Iris pigment epithelial cell (primary cell): ENCODE measurements at regions not wholly inside any gene's neighbourhood (a gene's known extent, or its start where the extent isn't known, plus 50 kb on each side); places are given as distances from the start of the nearest gene placed in this dataset.

Experiments used
- DNase-seq: peaks from one replicate; pipeline ENCODE4 v3.0.0-alpha.2; 2011; ENCODE audit warnings: low read depth

- DNase-seq: no peak
Measured at GRCh38 chr2:19494241-19494640, 135.8 kb upstream of the OSR1 start.

- DNase-seq: no peak
Measured at GRCh38 chr2:19491796-19492195, 133.4 kb upstream of the OSR1 start.

- no peak for DNase-seq
Measured at GRCh38 chr2:19490846-19491435, 132.5 kb upstream of the OSR1 start.

GRCh38 chr2:19488009-19488691 is 129.7 kb upstream of the OSR1 start:
- DNase-seq: peak; percentile 72

DNA sequence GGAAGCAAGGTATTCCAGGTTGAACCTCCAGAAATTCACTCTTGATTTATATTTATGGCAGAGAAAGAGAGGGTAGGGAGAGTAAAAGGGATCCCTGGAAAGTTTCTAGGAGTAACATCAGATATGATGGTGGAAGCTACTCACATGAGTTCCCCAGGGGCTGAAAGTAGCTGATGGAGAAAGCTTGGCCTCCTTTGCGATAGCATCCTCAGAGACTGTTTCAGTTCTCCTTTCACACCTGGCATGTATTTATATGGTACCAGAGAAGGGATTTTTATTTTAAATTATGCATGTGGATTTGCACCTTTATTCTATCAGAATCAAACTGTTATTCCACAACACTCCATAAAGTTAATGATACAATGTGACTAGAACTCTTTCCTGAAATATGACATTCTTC is 126.3 kb upstream of the OSR1 start:
- DNase-seq: no peak

- DNase-seq: no peak
Measured at GRCh38 chr2:19480673-19481072, 122.2 kb upstream of the OSR1 start.

DNA sequence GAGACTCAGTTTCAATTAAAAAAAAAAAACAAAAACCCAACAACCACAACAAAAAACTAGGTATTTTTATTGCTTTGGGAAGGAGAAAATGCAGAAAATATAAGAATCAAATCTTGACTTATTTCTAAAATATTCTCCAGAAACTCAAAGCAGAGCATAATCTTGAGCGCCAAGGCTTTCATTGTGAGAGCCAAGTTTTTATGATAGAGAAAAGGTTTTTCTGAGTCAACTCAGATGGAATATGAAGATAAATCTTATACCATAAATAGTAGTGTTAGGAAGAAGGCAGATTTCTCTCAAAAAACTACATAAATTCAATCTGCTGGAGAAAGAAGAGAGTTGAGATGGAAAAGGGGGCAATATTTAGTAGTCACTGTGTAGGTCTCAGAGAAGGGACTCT is 121.2 kb upstream of the OSR1 start:
- no peak for DNase-seq

- peak; percentile 31 for DNase-seq
Measured at GRCh38 chr2:19478409-19478808, 120.0 kb upstream of the OSR1 start.

DNA sequence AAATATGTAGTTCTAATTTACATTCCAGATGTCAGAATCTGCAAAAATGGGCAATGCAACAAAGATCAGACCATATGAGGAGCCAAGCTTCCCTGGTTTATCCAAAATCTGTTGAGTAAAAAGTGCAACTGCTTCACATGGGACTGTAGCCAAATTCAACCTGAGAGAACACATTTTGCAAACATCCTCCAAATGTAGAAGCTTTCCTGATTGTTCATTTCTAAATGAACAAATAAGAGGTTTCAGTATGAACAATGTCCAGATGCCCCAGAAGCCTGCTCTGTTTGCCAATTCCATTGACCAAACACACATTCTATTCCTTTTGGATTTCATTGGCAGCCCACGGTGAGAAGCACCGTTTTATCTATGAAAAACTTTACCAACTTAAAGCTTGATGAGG is 117.9 kb upstream of the OSR1 start:
- no peak for DNase-seq

DNA sequence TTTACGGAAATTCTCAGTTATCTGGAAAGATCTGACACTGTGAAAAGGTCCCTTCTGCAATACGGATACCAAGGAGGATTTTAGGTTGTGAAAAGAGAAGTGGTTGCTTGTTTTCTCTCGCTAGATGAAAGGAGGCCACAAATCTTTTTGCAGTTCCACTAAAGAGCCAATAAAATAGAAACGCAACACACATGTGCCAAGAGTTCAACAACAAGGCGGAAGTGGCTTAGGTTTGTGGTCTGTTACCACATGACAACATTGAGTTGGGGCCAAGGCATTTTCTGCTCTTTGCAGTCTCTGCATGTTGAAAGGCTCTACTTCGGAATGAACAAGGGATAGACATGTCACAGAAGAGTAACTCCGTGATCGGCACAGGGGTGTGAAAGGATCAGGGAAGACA is 115.7 kb upstream of the OSR1 start:
- peak; percentile 73 for DNase-seq

GRCh38 chr2:19473350-19473749 is 114.9 kb upstream of the OSR1 start:
- DNase-seq: no peak

DNA sequence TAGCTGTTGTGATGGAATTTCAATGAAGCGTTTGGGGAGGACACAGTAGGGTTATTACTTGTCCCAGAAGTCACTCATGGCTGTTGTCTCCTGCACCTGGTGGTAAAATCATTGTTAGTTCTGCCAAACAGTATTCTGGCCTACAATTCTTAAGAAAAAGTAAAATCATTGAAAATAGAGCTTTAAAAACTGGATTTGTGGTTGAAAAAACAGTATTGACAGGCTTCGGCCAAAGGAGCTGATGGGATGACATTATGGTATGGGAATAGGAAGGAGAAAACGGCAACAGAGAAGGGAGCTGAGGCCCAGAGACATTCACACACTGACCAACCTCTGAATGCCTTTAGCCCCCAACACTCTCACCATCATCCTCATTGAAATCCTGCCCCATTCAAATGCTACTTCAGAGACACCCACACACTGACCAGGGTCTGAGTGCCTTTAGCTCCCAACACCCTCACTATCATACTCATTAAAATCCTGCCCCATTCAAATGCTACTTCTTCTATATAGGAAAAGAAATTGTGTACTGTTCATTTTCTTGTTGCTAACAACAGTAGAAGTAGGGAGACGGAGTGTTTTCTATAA is 114.1 kb upstream of the OSR1 start:
- no peak for DNase-seq

GRCh38 chr2:19471491-19471890 is 113.1 kb upstream of the OSR1 start:
- no peak for DNase-seq

- no peak for DNase-seq
Measured at GRCh38 chr2:19465978-19466377, 107.6 kb upstream of the OSR1 start.

DNA sequence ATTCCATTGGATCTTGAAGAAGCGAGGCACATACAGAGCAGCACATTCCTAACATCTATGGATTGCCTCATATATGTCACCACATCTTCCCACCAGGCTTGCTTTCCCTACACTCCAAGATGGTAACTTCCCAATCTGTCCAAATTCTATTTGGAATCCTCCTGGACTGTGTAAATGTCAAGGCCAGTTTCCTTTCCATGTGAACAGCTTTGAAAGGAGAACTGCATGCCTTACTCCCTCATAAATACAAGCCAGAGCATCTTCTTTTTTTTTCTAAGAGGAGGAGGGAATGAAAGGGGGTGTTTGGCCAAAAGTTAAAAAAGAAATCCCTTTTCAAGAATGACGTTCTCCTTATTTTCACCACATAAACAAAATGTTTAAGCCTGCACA is 103.8 kb upstream of the OSR1 start:
- no peak for DNase-seq

- no peak for DNase-seq
Measured at GRCh38 chr2:19461504-19462255, 103.3 kb upstream of the OSR1 start.

DNA sequence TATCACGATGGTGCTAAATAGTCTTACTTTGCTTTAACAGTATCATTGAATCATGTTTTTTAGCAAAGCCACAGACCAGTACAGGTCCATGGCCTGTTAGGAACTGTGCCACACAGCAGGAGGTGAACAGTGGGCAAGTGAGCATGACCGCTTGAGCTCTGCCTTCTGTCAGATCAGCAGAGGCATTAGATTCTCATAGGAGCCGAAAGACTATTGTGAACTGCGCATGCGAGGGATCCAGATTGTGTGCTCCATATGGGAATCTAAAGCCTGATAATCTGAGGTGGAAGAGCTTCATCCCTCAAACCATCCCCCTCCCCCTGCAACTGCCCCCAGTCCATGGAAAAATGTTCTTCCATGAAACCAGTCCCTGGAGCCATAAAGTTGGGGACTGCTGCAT is 102.3 kb upstream of the OSR1 start:
- DNase-seq: no peak

DNA sequence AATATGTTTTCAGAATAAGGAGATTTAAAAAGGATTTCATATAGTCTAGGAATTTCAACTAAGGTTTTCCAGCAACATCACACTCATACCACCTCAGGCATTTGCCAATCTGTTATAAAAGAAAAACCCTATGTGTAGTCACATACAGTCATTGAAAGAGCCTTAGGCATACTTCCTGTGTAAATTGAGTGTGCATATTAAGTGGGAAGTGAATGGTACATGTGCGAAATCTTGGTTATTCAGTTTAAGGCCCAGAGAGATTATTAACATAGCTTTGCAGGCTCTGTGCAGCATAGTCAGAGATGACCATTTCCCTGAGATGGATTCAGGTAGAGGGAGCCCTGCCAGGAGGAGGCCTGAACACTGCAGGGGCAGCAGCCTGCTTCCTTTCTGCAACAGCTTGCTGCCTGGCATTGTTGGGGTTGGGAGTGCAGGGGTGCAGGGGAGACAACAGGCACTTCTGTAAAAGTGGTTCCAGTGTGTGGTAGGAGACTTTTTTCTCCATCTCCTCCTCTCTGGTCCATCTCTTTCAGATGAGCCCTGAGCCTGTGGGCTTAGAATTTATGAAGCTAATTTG is 100.1 kb upstream of the OSR1 start:
- DNase-seq: no peak

GRCh38 chr2:19457809-19458208 is 99.4 kb upstream of the OSR1 start:
- DNase-seq: no peak

DNA sequence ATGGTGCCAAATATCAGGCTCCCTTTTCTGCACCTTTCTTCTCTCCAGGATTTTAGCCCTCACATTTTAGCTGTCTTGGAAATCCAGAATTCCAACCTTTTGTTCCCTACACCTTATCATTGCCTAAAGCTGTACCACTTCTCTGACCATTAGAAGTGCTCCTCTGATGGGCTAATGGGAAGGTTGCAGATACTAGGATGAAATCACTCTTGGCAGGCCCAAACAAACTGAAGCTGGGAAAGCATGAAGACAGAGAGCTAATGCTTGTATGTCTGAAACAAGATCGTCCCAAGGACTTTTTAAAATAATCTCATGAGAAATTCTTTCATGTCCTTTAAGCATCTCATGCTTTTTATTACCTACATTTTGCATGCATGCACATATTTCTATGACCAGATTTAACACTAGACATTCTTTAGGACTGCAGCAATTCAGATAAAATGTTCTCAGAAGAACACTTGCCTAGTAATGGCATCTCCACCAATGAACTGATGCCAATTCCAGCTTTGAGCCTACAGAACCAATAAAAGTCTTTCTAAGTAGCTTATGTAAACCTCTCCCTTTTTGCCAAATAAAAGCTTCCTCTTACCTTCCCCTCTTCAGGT is 98.4 kb upstream of the OSR1 start:
- no peak for DNase-seq

- no peak for DNase-seq
Measured at GRCh38 chr2:19454125-19454524, 95.7 kb upstream of the OSR1 start.

- no peak for DNase-seq
Measured at GRCh38 chr2:19442731-19443130, 84.3 kb upstream of the OSR1 start.
